Naive thymus-derived CD4-positive, alpha-beta T cell (primary cell): ENCODE measurements at regions not wholly inside any gene's neighbourhood (a gene's known extent, or its start where the extent isn't known, plus 50 kb on each side); places are given as distances from the start of the nearest gene placed in this dataset.

ENCODE experiments used
- ATAC-seq: fragments of 150-1000 bp; cut with Tn5 transposase; 2 replicates; pipeline ENCODE4 v1.10.0; 2021; ENCODE audit warnings: mild to moderate bottlenecking, moderate library complexity
- CTCF ChIA-PET: fragments of 350-600 bp; sonication (Branson Sonifier 250); formaldehyde crosslinking; loops from one replicate; lab custom pipeline; 2021; ENCODE audit warnings: antibody characterized with exemption; lab: Charles Lee
- POLR2A ChIA-PET: fragments of 350-600 bp; sonication (Branson Sonifier 250); formaldehyde crosslinking; loops from one replicate; lab custom pipeline; 2021; ENCODE audit warnings: antibody characterized with exemption, inconsistent platforms; lab: Charles Lee
- DNase-seq, 9 donors: peaks; one replicate each; pipeline versions ENCODE4 v3.0.0 to v3.0.0-alpha.2; 2020 to 2022; ENCODE audit warnings: mixed read lengths in 1 of 9
- H3K27ac ChIP-seq: one replicate; pipeline ENCODE4 v1.7.0; 2013; ENCODE audit warnings: mild to moderate bottlenecking, low read depth, low read length, moderate library complexity
- H3K27me3 ChIP-seq, 2 donors: one replicate each; pipeline ENCODE4 v1.7.0; 2013; ENCODE audit warnings: low read length in 2 of 2, mild to moderate bottlenecking in 2 of 2, moderate library complexity in 2 of 2; ENCODE audit not compliant: control insufficient read depth in 2 of 2, insufficient read depth in 2 of 2
- H3K36me3 ChIP-seq, 3 experiments: 1 replicate in 2 of 3; 2 replicates in 1 of 3; pipeline ENCODE4 v1.7.0; 2013; ENCODE audit warnings: low read length in 3 of 3, mild to moderate bottlenecking in 3 of 3, moderate library complexity in 1 of 3; ENCODE audit not compliant: insufficient read depth in 3 of 3, control insufficient read depth in 2 of 3
- H3K4me1 ChIP-seq, 2 donors: one replicate each; pipeline ENCODE4 v1.7.0; 2013; ENCODE audit warnings: low read length in 2 of 2, mild to moderate bottlenecking in 2 of 2, moderate library complexity in 1 of 2; ENCODE audit not compliant: control insufficient read depth in 2 of 2, insufficient read depth in 2 of 2
- H3K4me3 ChIP-seq: 2 replicates; pipeline ENCODE4 v1.7.0; 2013; ENCODE audit warnings: mild to moderate bottlenecking, low read length
- H3K9me3 ChIP-seq, 3 experiments: 1 replicate in 2 of 3; 2 replicates in 1 of 3; pipeline ENCODE4 v1.7.0; 2013; ENCODE audit warnings: low read length in 3 of 3; ENCODE audit not compliant: control insufficient read depth in 2 of 3
- H3K27ac Mint-ChIP-seq, 9 donors: one replicate each; pipeline ENCODE4 v1.8.0; 2020 to 2022; ENCODE audit warnings: mixed read lengths in 9 of 9, mild to moderate bottlenecking in 8 of 9, moderate library complexity in 5 of 9, inconsistent platforms in 2 of 9
- H3K27me3 Mint-ChIP-seq, 5 donors: one replicate each; pipeline ENCODE4 v1.8.0; 2021 to 2022; ENCODE audit warnings: mixed read lengths in 5 of 5, mild to moderate bottlenecking in 1 of 5
- H3K36me3 Mint-ChIP-seq, 5 donors: one replicate each; pipeline ENCODE4 v1.8.0; 2020 to 2022; ENCODE audit warnings: mixed read lengths in 5 of 5, mild to moderate bottlenecking in 3 of 5, inconsistent platforms in 1 of 5
- H3K4me1 Mint-ChIP-seq, 7 donors: one replicate each; pipeline ENCODE4 v1.8.0; 2020 to 2022; ENCODE audit warnings: mixed read lengths in 7 of 7, mild to moderate bottlenecking in 3 of 7, inconsistent platforms in 1 of 7
- H3K4me3 Mint-ChIP-seq, 10 donors: one replicate each; pipeline ENCODE4 v1.8.0; 2020 to 2022; ENCODE audit warnings: mild to moderate bottlenecking in 10 of 10, mixed read lengths in 10 of 10, moderate library complexity in 6 of 10, inconsistent platforms in 2 of 10
- H3K9me3 Mint-ChIP-seq, 11 donors: one replicate each; pipeline ENCODE4 v1.8.0; 2020 to 2022; ENCODE audit warnings: mixed read lengths in 11 of 11, mild to moderate bottlenecking in 4 of 11, inconsistent platforms in 1 of 11, moderate library complexity in 1 of 11
- intact Hi-C, 2 donors: fragments of 100-400 bp; cut with micrococcal nuclease; formaldehyde crosslinking; loops; one replicate each; pipeline ENCODE4 v1.15.1; 2023

GRCh38 chr11:130804306-130805076 is 111.8 kb downstream of the SNX19 start:
- ATAC-seq (no peak), DNase-seq (no peak)
- Histone ChIP-seq H3K36me3 (no peaks in the 10 kb centered on the region), H3K4me1 (no peaks in the 10 kb centered on the region), H3K9me3 (no peaks in the 10 kb centered on the region), H3K4me3 (no peak overlapping the region), H3K27me3 (no peaks in the 10 kb centered on the region), H3K27ac (no peak overlapping the region)
- intact Hi-C loops, result no loop called here
- CTCF ChIA-PET, result no interaction called here
- H3K4me3 Mint-ChIP-seq, result no peak overlapping the region
- no peak overlapping the region for H3K27ac Mint-ChIP-seq
- no peaks in the 10 kb centered on the region for H3K4me1 Mint-ChIP-seq
- POLR2A ChIA-PET, result no interaction called here
- H3K9me3 Mint-ChIP-seq, result peaks cover 0 to 2% (median 0%) of the 10 kb centered on the region in 11 donors
- H3K36me3 Mint-ChIP-seq, result no peaks in the 10 kb centered on the region
- H3K27me3 Mint-ChIP-seq, result peaks cover under 1 to 20% (median 3%) of the 10 kb centered on the region in 5 donors

GRCh38 chr11:130806746-130807145 is 109.5 kb downstream of the SNX19 start:
- no peak overlapping the region for H3K4me3 ChIP-seq
- Mint-ChIP-seq H3K27ac (no peak overlapping the region), H3K4me1 (no peaks in the 10 kb centered on the region), H3K9me3 (peaks cover 0 to 4% (median 0%) of the 10 kb centered on the region in 11 donors), H3K36me3 (no peaks in the 10 kb centered on the region), H3K4me3 (peak overlapping the region in 1 of 10 donors; percentile 6), H3K27me3 (peaks cover 5 to 19% (median 14%) of the 10 kb centered on the region in 5 donors)
- no peaks in the 10 kb centered on the region for H3K27me3 ChIP-seq
- intact Hi-C loops, result no loop called here
- no peaks in the 10 kb centered on the region for H3K36me3 ChIP-seq
- ATAC-seq (no peak), DNase-seq (no peak)
- CTCF ChIA-PET, result no interaction called here
- POLR2A ChIA-PET, result no interaction called here
- H3K27ac ChIP-seq, result no peak overlapping the region
- no peaks in the 10 kb centered on the region for H3K4me1 ChIP-seq
- H3K9me3 ChIP-seq, result no peaks in the 10 kb centered on the region

GRCh38 chr11:130808541-130808940 is 107.7 kb downstream of the SNX19 start:
- Histone ChIP-seq H3K9me3 (no peaks in the 10 kb centered on the region), H3K27ac (no peak overlapping the region), H3K4me3 (no peak overlapping the region), H3K4me1 (no peaks in the 10 kb centered on the region), H3K36me3 (no peaks in the 10 kb centered on the region), H3K27me3 (no peaks in the 10 kb centered on the region)
- DNase-seq (no peak), ATAC-seq (no peak)
- H3K27me3 Mint-ChIP-seq, result peaks cover 2 to 29% (median 20%) of the 10 kb centered on the region in 5 donors
- POLR2A ChIA-PET, result no interaction called here
- H3K27ac Mint-ChIP-seq, result no peak overlapping the region
- peaks cover 0 to 4% (median 0%) of the 10 kb centered on the region in 11 donors for H3K9me3 Mint-ChIP-seq
- no peak overlapping the region for H3K4me3 Mint-ChIP-seq
- CTCF ChIA-PET, result no interaction called here
- no peaks in the 10 kb centered on the region for H3K36me3 Mint-ChIP-seq
- intact Hi-C loops, result no loop called here
- no peaks in the 10 kb centered on the region for H3K4me1 Mint-ChIP-seq

GRCh38 chr11:130813196-130813595 is 103.1 kb downstream of the SNX19 start:
- CTCF ChIA-PET, result no interaction called here
- Histone ChIP-seq H3K9me3 (no peaks in the 10 kb centered on the region), H3K4me1 (no peaks in the 10 kb centered on the region), H3K27ac (no peak overlapping the region), H3K36me3 (no peaks in the 10 kb centered on the region), H3K27me3 (no peaks in the 10 kb centered on the region), H3K4me3 (no peak overlapping the region)
- Mint-ChIP-seq H3K9me3 (peaks cover 0 to 2% (median 0%) of the 10 kb centered on the region in 11 donors), H3K36me3 (no peaks in the 10 kb centered on the region), H3K27ac (no peak overlapping the region), H3K27me3 (peaks cover 5 to 48% (median 37%) of the 10 kb centered on the region in 5 donors), H3K4me1 (no peaks in the 10 kb centered on the region), H3K4me3 (no peak overlapping the region)
- intact Hi-C loops, result no loop called here
- no peak for ATAC-seq
- no peak for DNase-seq
- POLR2A ChIA-PET, result no interaction called here

GRCh38 chr11:130813638-130814037 is 102.6 kb downstream of the SNX19 start:
- Histone ChIP-seq H3K4me1 (no peaks in the 10 kb centered on the region), H3K4me3 (no peak overlapping the region), H3K9me3 (no peaks in the 10 kb centered on the region), H3K27me3 (no peaks in the 10 kb centered on the region), H3K36me3 (no peaks in the 10 kb centered on the region), H3K27ac (no peak overlapping the region)
- intact Hi-C loops, result no loop called here
- no peaks in the 10 kb centered on the region for H3K4me1 Mint-ChIP-seq
- no peak overlapping the region for H3K4me3 Mint-ChIP-seq
- H3K27me3 Mint-ChIP-seq, result peaks cover 5 to 48% (median 37%) of the 10 kb centered on the region in 5 donors
- ChIA-PET CTCF (no interaction called here), POLR2A (no interaction called here)
- H3K27ac Mint-ChIP-seq, result no peak overlapping the region
- no peaks in the 10 kb centered on the region for H3K36me3 Mint-ChIP-seq
- DNase-seq, result no peak
- no peak for ATAC-seq
- peaks cover 0 to 2% (median 0%) of the 10 kb centered on the region in 11 donors for H3K9me3 Mint-ChIP-seq

GRCh38 chr11:130814440-130815096 is 101.7 kb downstream of the SNX19 start:
- Mint-ChIP-seq H3K36me3 (no peaks in the 10 kb centered on the region), H3K4me1 (no peaks in the 10 kb centered on the region), H3K27me3 (peaks cover 5 to 51% (median 41%) of the 10 kb centered on the region in 5 donors), H3K4me3 (no peak overlapping the region), H3K27ac (no peak overlapping the region), H3K9me3 (peaks cover 0 to 2% (median 0%) of the 10 kb centered on the region in 11 donors)
- Histone ChIP-seq H3K27me3 (no peaks in the 10 kb centered on the region), H3K4me3 (no peak overlapping the region), H3K36me3 (no peaks in the 10 kb centered on the region), H3K27ac (no peak overlapping the region), H3K9me3 (no peaks in the 10 kb centered on the region), H3K4me1 (no peaks in the 10 kb centered on the region)
- ATAC-seq (no peak), DNase-seq (no peak)
- CTCF ChIA-PET, result no interaction called here
- POLR2A ChIA-PET, result no interaction called here
- intact Hi-C loops, result no loop called here
